ENCODE measurements at regions not wholly inside any gene's neighbourhood (a gene's known extent, or its start where the extent isn't known, plus 50 kb on each side); places are given as distances from the start of the nearest gene placed in this dataset.

DNA sequence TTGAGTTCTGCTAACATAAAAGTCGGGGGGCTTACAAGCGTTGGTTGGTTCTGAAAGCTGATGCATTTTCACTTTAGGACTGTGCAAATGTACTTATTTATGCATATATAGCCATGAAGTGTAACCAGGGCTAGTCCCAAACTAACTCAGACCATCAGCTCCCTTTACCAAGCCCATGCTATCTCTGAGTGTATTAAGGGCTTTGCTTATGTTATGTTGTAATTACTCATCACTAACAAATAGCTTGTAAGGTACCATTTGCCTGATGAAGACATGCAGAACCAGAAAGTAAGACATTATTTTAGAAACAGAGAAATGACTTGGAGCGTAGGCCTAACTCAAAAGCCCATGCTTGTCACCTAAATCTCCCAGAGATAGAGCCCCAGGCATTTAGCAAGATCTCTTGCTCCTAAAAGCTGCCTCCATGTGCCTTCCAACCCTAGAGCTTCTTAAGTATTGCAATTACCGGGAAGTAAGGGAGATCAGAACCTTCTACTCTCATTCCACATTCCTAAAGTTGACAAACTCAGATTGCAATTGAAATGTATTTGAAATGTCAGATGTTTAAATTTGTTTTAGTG lies 362.9 kb upstream of the RBMS3 start (continued):
- TF ChIP-seq, protein P1, sequence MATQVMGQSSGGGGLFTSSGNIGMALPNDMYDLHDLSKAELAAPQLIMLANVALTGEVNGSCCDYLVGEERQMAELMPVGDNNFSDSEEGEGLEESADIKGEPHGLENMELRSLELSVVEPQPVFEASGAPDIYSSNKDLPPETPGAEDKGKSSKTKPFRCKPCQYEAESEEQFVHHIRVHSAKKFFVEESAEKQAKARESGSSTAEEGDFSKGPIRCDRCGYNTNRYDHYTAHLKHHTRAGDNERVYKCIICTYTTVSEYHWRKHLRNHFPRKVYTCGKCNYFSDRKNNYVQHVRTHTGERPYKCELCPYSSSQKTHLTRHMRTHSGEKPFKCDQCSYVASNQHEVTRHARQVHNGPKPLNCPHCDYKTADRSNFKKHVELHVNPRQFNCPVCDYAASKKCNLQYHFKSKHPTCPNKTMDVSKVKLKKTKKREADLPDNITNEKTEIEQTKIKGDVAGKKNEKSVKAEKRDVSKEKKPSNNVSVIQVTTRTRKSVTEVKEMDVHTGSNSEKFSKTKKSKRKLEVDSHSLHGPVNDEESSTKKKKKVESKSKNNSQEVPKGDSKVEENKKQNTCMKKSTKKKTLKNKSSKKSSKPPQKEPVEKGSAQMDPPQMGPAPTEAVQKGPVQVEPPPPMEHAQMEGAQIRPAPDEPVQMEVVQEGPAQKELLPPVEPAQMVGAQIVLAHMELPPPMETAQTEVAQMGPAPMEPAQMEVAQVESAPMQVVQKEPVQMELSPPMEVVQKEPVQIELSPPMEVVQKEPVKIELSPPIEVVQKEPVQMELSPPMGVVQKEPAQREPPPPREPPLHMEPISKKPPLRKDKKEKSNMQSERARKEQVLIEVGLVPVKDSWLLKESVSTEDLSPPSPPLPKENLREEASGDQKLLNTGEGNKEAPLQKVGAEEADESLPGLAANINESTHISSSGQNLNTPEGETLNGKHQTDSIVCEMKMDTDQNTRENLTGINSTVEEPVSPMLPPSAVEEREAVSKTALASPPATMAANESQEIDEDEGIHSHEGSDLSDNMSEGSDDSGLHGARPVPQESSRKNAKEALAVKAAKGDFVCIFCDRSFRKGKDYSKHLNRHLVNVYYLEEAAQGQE (IDR thresholded peaks at IDR 0.05; ENCODE audit: unreplicated experiment): no peak
- TF ChIP-seq ZNF114 (CRISPR knock-in tag; IDR thresholded peaks at IDR 0.05) (no peak), NANOG (IDR thresholded peaks at IDR 0.05; ENCODE audit: borderline replicate concordance) (no peak), CREB1 (CRISPR knock-in tag; IDR thresholded peaks at IDR 0.05; ENCODE audit: low read depth) (no peak)
- TF ChIP-seq, protein P2, sequence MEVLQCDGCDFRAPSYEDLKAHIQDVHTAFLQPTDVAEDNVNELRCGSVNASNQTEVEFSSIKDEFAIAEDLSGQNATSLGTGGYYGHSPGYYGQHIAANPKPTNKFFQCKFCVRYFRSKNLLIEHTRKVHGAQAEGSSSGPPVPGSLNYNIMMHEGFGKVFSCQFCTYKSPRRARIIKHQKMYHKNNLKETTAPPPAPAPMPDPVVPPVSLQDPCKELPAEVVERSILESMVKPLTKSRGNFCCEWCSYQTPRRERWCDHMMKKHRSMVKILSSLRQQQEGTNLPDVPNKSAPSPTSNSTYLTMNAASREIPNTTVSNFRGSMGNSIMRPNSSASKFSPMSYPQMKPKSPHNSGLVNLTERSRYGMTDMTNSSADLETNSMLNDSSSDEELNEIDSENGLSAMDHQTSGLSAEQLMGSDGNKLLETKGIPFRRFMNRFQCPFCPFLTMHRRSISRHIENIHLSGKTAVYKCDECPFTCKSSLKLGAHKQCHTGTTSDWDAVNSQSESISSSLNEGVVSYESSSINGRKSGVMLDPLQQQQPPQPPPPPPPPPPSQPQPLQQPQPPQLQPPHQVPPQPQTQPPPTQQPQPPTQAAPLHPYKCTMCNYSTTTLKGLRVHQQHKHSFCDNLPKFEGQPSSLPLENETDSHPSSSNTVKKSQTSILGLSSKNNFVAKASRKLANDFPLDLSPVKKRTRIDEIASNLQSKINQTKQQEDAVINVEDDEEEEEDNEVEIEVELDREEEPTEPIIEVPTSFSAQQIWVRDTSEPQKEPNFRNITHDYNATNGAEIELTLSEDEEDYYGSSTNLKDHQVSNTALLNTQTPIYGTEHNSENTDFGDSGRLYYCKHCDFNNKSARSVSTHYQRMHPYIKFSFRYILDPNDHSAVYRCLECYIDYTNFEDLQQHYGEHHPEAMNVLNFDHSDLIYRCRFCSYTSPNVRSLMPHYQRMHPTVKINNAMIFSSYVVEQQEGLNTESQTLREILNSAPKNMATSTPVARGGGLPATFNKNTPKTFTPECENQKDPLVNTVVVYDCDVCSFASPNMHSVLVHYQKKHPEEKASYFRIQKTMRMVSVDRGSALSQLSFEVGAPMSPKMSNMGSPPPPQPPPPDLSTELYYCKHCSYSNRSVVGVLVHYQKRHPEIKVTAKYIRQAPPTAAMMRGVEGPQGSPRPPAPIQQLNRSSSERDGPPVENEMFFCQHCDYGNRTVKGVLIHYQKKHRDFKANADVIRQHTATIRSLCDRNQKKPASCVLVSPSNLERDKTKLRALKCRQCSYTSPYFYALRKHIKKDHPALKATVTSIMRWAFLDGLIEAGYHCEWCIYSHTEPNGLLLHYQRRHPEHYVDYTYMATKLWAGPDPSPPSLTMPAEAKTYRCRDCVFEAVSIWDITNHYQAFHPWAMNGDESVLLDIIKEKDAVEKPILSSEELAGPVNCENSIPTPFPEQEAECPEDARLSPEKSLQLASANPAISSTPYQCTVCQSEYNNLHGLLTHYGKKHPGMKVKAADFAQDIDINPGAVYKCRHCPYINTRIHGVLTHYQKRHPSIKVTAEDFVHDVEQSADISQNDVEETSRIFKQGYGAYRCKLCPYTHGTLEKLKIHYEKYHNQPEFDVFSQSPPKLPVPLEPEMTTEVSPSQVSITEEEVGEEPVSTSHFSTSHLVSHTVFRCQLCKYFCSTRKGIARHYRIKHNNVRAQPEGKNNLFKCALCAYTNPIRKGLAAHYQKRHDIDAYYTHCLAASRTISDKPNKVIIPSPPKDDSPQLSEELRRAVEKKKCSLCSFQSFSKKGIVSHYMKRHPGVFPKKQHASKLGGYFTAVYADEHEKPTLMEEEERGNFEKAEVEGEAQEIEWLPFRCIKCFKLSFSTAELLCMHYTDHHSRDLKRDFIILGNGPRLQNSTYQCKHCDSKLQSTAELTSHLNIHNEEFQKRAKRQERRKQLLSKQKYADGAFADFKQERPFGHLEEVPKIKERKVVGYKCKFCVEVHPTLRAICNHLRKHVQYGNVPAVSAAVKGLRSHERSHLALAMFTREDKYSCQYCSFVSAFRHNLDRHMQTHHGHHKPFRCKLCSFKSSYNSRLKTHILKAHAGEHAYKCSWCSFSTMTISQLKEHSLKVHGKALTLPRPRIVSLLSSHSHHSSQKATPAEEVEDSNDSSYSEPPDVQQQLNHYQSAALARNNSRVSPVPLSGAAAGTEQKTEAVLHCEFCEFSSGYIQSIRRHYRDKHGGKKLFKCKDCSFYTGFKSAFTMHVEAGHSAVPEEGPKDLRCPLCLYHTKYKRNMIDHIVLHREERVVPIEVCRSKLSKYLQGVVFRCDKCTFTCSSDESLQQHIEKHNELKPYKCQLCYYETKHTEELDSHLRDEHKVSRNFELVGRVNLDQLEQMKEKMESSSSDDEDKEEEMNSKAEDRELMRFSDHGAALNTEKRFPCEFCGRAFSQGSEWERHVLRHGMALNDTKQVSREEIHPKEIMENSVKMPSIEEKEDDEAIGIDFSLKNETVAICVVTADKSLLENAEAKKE (CRISPR knock-in tag; IDR thresholded peaks at IDR 0.05): no peak

DNA sequence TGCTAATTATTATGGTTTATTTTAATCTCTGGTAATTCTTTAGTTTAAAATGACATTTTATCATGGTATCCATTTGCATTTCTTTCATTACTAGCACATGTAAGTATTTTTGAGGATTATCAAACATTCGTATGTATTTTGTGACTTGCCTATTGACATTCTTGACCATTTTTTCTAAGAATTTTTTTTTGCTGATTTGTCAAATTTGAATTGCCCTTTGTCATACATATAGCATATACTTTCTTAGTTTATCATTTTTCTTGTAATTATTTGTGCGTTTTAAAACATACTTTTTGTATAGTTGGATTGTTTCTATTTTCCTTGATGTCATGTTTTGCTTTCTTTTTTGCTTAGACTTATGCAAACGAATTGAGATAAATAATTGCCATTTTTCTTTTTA lies 358.5 kb upstream of the RBMS3 start:
- Histone ChIP-seq H3K4me1 (ENCODE audit: insufficient read depth) (no peaks in the 10 kb centered on the region), H3F3A (replicated peaks; ENCODE audit: low read depth) (no peaks in the 10 kb centered on the region)
- no peak for ATAC-seq
- TF ChIP-seq CREB1 (CRISPR knock-in tag; IDR thresholded peaks at IDR 0.05; ENCODE audit: low read depth): no peak
- TF ChIP-seq JUNB (IDR thresholded peaks at IDR 0.05; ENCODE audit: unreplicated experiment): no peak
- TF ChIP-seq, protein P3, sequence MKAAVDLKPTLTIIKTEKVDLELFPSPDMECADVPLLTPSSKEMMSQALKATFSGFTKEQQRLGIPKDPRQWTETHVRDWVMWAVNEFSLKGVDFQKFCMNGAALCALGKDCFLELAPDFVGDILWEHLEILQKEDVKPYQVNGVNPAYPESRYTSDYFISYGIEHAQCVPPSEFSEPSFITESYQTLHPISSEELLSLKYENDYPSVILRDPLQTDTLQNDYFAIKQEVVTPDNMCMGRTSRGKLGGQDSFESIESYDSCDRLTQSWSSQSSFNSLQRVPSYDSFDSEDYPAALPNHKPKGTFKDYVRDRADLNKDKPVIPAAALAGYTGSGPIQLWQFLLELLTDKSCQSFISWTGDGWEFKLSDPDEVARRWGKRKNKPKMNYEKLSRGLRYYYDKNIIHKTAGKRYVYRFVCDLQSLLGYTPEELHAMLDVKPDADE (IDR thresholded peaks at IDR 0.05): no peak
- TF ChIP-seq ZNF114 (CRISPR knock-in tag; IDR thresholded peaks at IDR 0.05): no peak

More for the DNA sequence above, 358.5 kb upstream of the RBMS3 start:
- no peak overlapping the region for H3K4me2 ChIP-seq
- H3K9me2 ChIP-seq (ENCODE audit: insufficient read depth): no peaks in the 10 kb centered on the region
- Mint-ChIP-seq H3K4me3 (no peak overlapping the region), H3K9me3 (no peaks in the 10 kb centered on the region), H3K27me3 (ENCODE audit: insufficient read depth, low read depth, poor library complexity) (peaks cover 1% of the 10 kb centered on the region), H3K36me3 (ENCODE audit: low read depth) (no peaks in the 10 kb centered on the region), H3K27ac (no peak overlapping the region), H3K4me1 (no peaks in the 10 kb centered on the region)
- H3K4me3 ChIP-seq: no peak overlapping the region
- H3K79me2 ChIP-seq (replicated peaks; ENCODE audit: insufficient read depth): no peaks in the 10 kb centered on the region
- H3K27ac ChIP-seq (ENCODE audit: low read depth): no peak overlapping the region
- H3K36me3 ChIP-seq (ENCODE audit: insufficient read depth): no peaks in the 10 kb centered on the region
- H2AFZ ChIP-seq: no peak overlapping the region
- no peak for DNase-seq (ENCODE audit: low spot score)
- no peaks in the 10 kb centered on the region for H3K27me3 ChIP-seq (ENCODE audit: insufficient read depth)
- H4K20me1 ChIP-seq (replicated peaks; ENCODE audit: insufficient read depth): no peaks in the 10 kb centered on the region
